ENCODE measurements at regions not wholly inside any gene's neighbourhood (a gene's known extent, or its start where the extent isn't known, plus 50 kb on each side); places are given as distances from the start of the nearest gene placed in this dataset.

GRCh38 chr12:113577464-113578129, 105.9 kb upstream of the LHX5 start:
- peaks cover 6 to 8% of the 10 kb centered on the region in 2 donors for H3K36me3 Mint-ChIP-seq
- no peak overlapping the region for H3K4me3 Mint-ChIP-seq
- H3K4me1 Mint-ChIP-seq: no peaks in the 10 kb centered on the region
- DNase-seq (no peak), ATAC-seq (ENCODE audit: low read depth in 2 of 2) (no peak)
- peaks cover 4 to 34% (median 13%) of the 10 kb centered on the region in 7 donors for H3K9me3 Mint-ChIP-seq
- peaks cover 39 to 60% (median 55%) of the 10 kb centered on the region in 3 donors for H3K27me3 Mint-ChIP-seq
- H3K27ac Mint-ChIP-seq: no peak overlapping the region

DNA sequence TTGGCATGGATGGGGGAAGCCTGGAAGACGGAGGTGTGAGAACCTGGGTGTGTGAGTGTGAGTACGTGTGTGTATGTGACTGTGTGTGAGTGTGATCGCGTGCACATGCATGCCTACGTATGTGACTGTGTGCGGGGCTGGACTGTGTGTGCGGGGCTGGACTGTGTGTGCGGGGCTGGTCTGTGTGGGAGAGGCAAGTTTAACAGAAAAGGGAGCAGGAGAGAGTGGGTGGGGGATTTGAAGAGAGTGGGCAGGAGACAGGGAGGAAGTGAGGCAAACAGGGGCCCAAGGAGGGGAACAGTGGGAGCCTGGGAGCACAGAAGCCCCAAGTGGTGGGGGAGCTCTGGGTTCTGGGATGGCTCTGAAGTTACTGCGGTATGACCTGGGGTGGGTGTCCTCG, 103.7 kb upstream of the LHX5 start:
- Mint-ChIP-seq H3K4me3 (no peak overlapping the region), H3K9me3 (peaks cover 0 to 14% (median 6%) of the 10 kb centered on the region in 7 donors), H3K36me3 (no peaks in the 10 kb centered on the region), H3K27me3 (peaks cover 34 to 43% (median 43%) of the 10 kb centered on the region in 3 donors), H3K4me1 (no peaks in the 10 kb centered on the region), H3K27ac (no peak overlapping the region)
- no peak for DNase-seq
- no peak for ATAC-seq (ENCODE audit: low read depth in 2 of 2)

DNA sequence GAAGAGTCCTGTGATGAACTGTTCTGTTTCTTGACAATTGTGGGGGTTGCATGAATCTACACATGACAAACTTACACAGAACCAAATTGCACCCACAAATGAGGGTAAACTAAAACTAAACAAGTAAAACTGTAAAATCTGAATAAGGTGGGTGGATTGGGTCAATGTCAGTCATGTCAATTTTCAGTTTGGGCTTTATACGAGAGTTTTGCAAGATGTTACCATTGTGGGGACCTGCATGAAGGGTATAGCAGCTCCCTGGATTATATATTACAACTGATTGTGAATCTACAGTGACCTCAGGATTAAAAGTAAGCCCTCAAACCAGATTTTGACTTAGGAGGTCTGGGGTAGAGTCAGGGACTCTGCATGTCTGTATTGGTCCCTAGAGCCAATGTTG, 101.5 kb upstream of the LHX5 start:
- Mint-ChIP-seq H3K27me3 (peaks cover 25 to 41% (median 35%) of the 10 kb centered on the region in 3 donors), H3K4me1 (no peaks in the 10 kb centered on the region), H3K36me3 (no peaks in the 10 kb centered on the region), H3K4me3 (no peak overlapping the region), H3K27ac (no peak overlapping the region), H3K9me3 (peaks cover 0 to 11% (median 4%) of the 10 kb centered on the region in 7 donors)
- ATAC-seq (ENCODE audit: low read depth in 2 of 2): no peak
- no peak for DNase-seq

- ATAC-seq (ENCODE audit: low read depth in 2 of 2) (no peak), DNase-seq (no peak)
- Mint-ChIP-seq H3K27ac (peak overlapping the region in 1 of 6 donors; percentile 5), H3K4me1 (no peaks in the 10 kb centered on the region), H3K27me3 (peaks cover 20 to 31% (median 25%) of the 10 kb centered on the region in 3 donors), H3K4me3 (no peak overlapping the region), H3K36me3 (no peaks in the 10 kb centered on the region), H3K9me3 (peaks cover 0 to 11% (median 4%) of the 10 kb centered on the region in 7 donors)
Measured at GRCh38 chr12:113571713-113572112, 100.0 kb upstream of the LHX5 start.

GRCh38 chr12:113569806-113570205, 98.1 kb upstream of the LHX5 start:
- no peaks in the 10 kb centered on the region for H3K4me1 Mint-ChIP-seq
- peaks cover 0 to 11% (median 3%) of the 10 kb centered on the region in 7 donors for H3K9me3 Mint-ChIP-seq
- DNase-seq (no peak), ATAC-seq (ENCODE audit: low read depth in 2 of 2) (no peak)
- no peaks in the 10 kb centered on the region for H3K36me3 Mint-ChIP-seq
- peaks cover 25 to 26% (median 25%) of the 10 kb centered on the region in 3 donors for H3K27me3 Mint-ChIP-seq
- H3K27ac Mint-ChIP-seq: no peak overlapping the region
- no peak overlapping the region for H3K4me3 Mint-ChIP-seq

DNA sequence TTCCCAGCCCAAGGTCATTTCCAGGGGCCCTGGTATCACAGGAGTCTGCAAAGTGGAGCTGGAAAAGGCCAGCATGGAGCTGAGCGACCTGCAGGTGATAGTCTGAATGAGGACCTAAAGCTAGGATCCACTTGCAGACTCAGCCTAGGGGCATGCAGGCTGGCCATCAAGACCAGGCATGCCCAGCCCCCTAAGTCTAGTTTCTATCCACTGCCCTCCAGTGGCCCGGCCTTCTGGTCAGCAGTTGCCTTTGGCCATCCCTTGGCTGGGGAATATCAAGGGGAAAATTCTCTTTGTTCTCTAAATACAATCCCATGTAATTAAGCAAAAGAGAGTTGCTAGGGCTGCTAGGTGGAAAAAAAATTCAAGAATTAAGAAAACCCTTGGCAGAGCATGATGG, 96.3 kb upstream of the LHX5 start:
- ATAC-seq (ENCODE audit: low read depth in 2 of 2) (no peak), DNase-seq (no peak)
- H3K36me3 Mint-ChIP-seq: no peaks in the 10 kb centered on the region
- H3K4me3 Mint-ChIP-seq: no peak overlapping the region
- H3K9me3 Mint-ChIP-seq: peaks cover 0 to 10% (median 3%) of the 10 kb centered on the region in 7 donors
- peaks cover 35 to 43% (median 36%) of the 10 kb centered on the region in 3 donors for H3K27me3 Mint-ChIP-seq
- H3K4me1 Mint-ChIP-seq: no peaks in the 10 kb centered on the region
- H3K27ac Mint-ChIP-seq: no peak overlapping the region

GRCh38 chr12:113565368-113565767, 93.7 kb upstream of the LHX5 start:
- Mint-ChIP-seq H3K9me3 (peaks cover 0 to 8% (median 6%) of the 10 kb centered on the region in 7 donors), H3K4me1 (no peaks in the 10 kb centered on the region), H3K4me3 (no peak overlapping the region), H3K36me3 (no peaks in the 10 kb centered on the region), H3K27ac (no peak overlapping the region), H3K27me3 (peaks cover 38 to 45% (median 44%) of the 10 kb centered on the region in 3 donors)
- DNase-seq (no peak), ATAC-seq (ENCODE audit: low read depth in 2 of 2) (no peak)

- no peak overlapping the region for H3K4me3 Mint-ChIP-seq
- ATAC-seq (ENCODE audit: low read depth in 2 of 2) (no peak), DNase-seq (no peak)
- H3K4me1 Mint-ChIP-seq: no peaks in the 10 kb centered on the region
- no peaks in the 10 kb centered on the region for H3K36me3 Mint-ChIP-seq
- H3K27me3 Mint-ChIP-seq: peaks cover 34 to 52% (median 50%) of the 10 kb centered on the region in 3 donors
- H3K9me3 Mint-ChIP-seq: peaks cover 0 to 7% (median 4%) of the 10 kb centered on the region in 7 donors
- H3K27ac Mint-ChIP-seq: no peak overlapping the region
Measured at GRCh38 chr12:113561068-113561780, 89.6 kb upstream of the LHX5 start.

GRCh38 chr12:113559466-113559865, 87.8 kb upstream of the LHX5 start:
- Mint-ChIP-seq H3K27me3 (peaks cover 26 to 42% (median 41%) of the 10 kb centered on the region in 3 donors), H3K9me3 (peaks cover 0 to 12% (median 4%) of the 10 kb centered on the region in 7 donors), H3K27ac (no peak overlapping the region), H3K4me3 (no peak overlapping the region), H3K4me1 (no peaks in the 10 kb centered on the region), H3K36me3 (no peaks in the 10 kb centered on the region)
- DNase-seq (no peak), ATAC-seq (ENCODE audit: low read depth in 2 of 2) (no peak)

DNA sequence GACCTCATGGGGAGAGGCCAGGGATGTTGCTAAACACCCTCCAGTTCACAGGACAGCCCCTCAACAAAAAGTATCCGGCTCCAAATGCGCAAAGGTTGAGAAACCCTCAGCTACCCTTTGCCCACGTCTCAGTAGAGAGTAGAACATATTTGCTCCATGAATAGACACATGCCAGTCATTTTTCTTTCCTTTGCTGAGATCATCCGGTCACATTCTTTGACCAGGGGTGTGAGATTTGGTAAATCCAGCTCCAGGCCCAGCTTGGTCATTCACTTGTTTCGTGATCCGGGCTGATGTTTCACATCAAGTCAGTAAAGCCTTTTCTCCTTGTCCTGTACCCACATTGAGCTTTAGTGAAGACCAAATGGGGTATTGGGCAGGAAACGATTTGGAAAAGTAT, 83.6 kb upstream of the LHX5 start:
- Mint-ChIP-seq H3K36me3 (no peaks in the 10 kb centered on the region), H3K27ac (no peak overlapping the region), H3K4me1 (no peaks in the 10 kb centered on the region), H3K4me3 (no peak overlapping the region), H3K27me3 (peaks cover 13 to 26% (median 17%) of the 10 kb centered on the region in 3 donors), H3K9me3 (peaks cover 4 to 17% (median 5%) of the 10 kb centered on the region in 7 donors)
- DNase-seq (no peak), ATAC-seq (ENCODE audit: low read depth in 2 of 2) (no peak)

DNA sequence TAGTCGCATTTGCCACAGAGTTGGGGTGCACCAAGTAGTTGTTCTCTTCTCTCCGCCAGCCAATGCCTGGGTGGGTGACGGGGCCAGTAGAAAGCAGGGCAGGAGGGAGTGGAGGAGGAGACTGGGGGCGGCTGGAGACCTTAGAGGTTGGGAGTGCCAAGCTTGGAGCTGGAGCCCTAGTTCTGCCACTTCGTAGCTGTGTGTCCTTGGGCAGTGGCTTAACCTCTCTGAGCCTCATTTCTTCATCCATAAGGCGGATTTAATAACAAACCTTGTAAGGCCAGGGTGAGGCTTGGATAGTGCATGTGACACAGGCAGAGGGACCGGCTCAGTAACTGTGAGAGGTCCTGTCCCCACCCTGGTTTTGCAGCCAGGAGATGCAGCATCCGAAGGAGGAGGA, 81.1 kb upstream of the LHX5 start:
- H3K27ac Mint-ChIP-seq: no peak overlapping the region
- peaks cover 15 to 25% (median 22%) of the 10 kb centered on the region in 3 donors for H3K27me3 Mint-ChIP-seq
- H3K4me3 Mint-ChIP-seq: no peak overlapping the region
- DNase-seq (no peak), ATAC-seq (ENCODE audit: low read depth in 2 of 2) (no peak)
- peaks cover 0 to 9% of the 10 kb centered on the region in 2 donors for H3K36me3 Mint-ChIP-seq
- H3K9me3 Mint-ChIP-seq: peaks cover 9 to 39% (median 12%) of the 10 kb centered on the region in 7 donors
- no peaks in the 10 kb centered on the region for H3K4me1 Mint-ChIP-seq

GRCh38 chr12:113551563-113551962, 79.9 kb upstream of the LHX5 start:
- no peak overlapping the region for H3K4me3 Mint-ChIP-seq
- H3K27me3 Mint-ChIP-seq: peaks cover 23 to 25% (median 24%) of the 10 kb centered on the region in 3 donors
- ATAC-seq (ENCODE audit: low read depth in 2 of 2): no peak

GRCh38 chr12:113548467-113548866, 76.8 kb upstream of the LHX5 start:
- H3K4me1 Mint-ChIP-seq: no peaks in the 10 kb centered on the region
- no peak for ATAC-seq (ENCODE audit: low read depth in 2 of 2)
- H3K36me3 Mint-ChIP-seq: peaks cover 9 to 10% of the 10 kb centered on the region in 2 donors
- peaks cover 9 to 37% (median 12%) of the 10 kb centered on the region in 7 donors for H3K9me3 Mint-ChIP-seq
- no peak overlapping the region for H3K27ac Mint-ChIP-seq
- DNase-seq: no peak
- no peak overlapping the region for H3K4me3 Mint-ChIP-seq
- peaks cover 25 to 31% (median 28%) of the 10 kb centered on the region in 3 donors for H3K27me3 Mint-ChIP-seq

More at GRCh38 chr12:113551563-113551962, 79.9 kb upstream of the LHX5 start:
- no peak for DNase-seq
- H3K27ac Mint-ChIP-seq: no peak overlapping the region
- peaks cover 9 to 10% of the 10 kb centered on the region in 2 donors for H3K36me3 Mint-ChIP-seq
- H3K4me1 Mint-ChIP-seq: no peaks in the 10 kb centered on the region
- peaks cover 9 to 42% (median 12%) of the 10 kb centered on the region in 7 donors for H3K9me3 Mint-ChIP-seq
